IPS DF 6.9 (cell line): ENCODE measurements at regions not wholly inside any gene's neighbourhood (a gene's known extent, or its start where the extent isn't known, plus 50 kb on each side); places are given as distances from the start of the nearest gene placed in this dataset.

ENCODE experiments used
- DNase-seq: peaks from one replicate; pipeline ENCODE4 v3.0.0-alpha.2; 2013; ENCODE audit warnings: low read depth, low spot score
- H3K27ac ChIP-seq: one replicate; pipeline ENCODE4 v1.5.1; 2013; ENCODE audit warnings: low read length, control low read depth
- H3K27me3 ChIP-seq: 2 replicates; pipeline ENCODE4 v1.6.1; 2013; ENCODE audit warnings: mild to moderate bottlenecking, low read length; ENCODE audit not compliant: control insufficient read depth, insufficient read depth
- H3K36me3 ChIP-seq: 2 replicates; pipeline ENCODE4 v1.6.1; 2013; ENCODE audit warnings: low read length; ENCODE audit not compliant: control insufficient read depth, insufficient read depth
- H3K4me1 ChIP-seq: 2 replicates; pipeline ENCODE4 v1.6.1; 2013; ENCODE audit warnings: low read length; ENCODE audit not compliant: control insufficient read depth, insufficient read depth
- H3K4me3 ChIP-seq: 2 replicates; pipeline ENCODE4 v1.5.1; 2013; ENCODE audit warnings: mild to moderate bottlenecking, low read length
- H3K9me3 ChIP-seq: 2 replicates; pipeline ENCODE4 v1.6.1; 2013; ENCODE audit warnings: low read length, inconsistent platforms; ENCODE audit not compliant: control insufficient read depth, insufficient read depth
- WGBS: extraction: QIAGEN DNeasy Blood & Tissue Kit; methylation state at CpG from one replicate; pipeline ENCODE4 v1.1.7; 2013; ENCODE audit warnings: mixed read lengths, missing lambda C conversion rate; ENCODE audit not compliant: insufficient read length, insufficient coverage; 5-methylcytosine and 5-hydroxymethylcytosine counted together

GRCh38 chr1:115473986-115474565 lies 136.0 kb upstream of the NGF start:
- no peaks in the 10 kb centered on the region for H3K36me3 ChIP-seq
- H3K27ac ChIP-seq, result no peak overlapping the region
- no peaks in the 10 kb centered on the region for H3K27me3 ChIP-seq
- WGBS, result no CpG with 5 or more reads among the region's 8 CpGs
- H3K4me3 ChIP-seq, result no peak overlapping the region
- DNase-seq, result no peak
- H3K9me3 ChIP-seq, result no peaks in the 10 kb centered on the region
- H3K4me1 ChIP-seq, result no peaks in the 10 kb centered on the region

- Histone ChIP-seq H3K27me3 (no peaks in the 10 kb centered on the region), H3K4me1 (no peaks in the 10 kb centered on the region), H3K4me3 (no peak overlapping the region), H3K9me3 (no peaks in the 10 kb centered on the region), H3K27ac (no peak overlapping the region), H3K36me3 (no peaks in the 10 kb centered on the region)
- WGBS, result no CpG with 5 or more reads among the region's 11 CpGs
- DNase-seq, result peak; percentile 63
These were observed 131.8 kb upstream of the NGF start for GRCh38 chr1:115469703-115470476.

GRCh38 chr1:115467790-115468189 lies 129.7 kb upstream of the NGF start:
- WGBS, result no CpG with 5 or more reads among the region's 3 CpGs
- DNase-seq, result no peak
- Histone ChIP-seq H3K9me3 (no peaks in the 10 kb centered on the region), H3K4me1 (no peaks in the 10 kb centered on the region), H3K36me3 (no peaks in the 10 kb centered on the region), H3K27me3 (no peaks in the 10 kb centered on the region), H3K4me3 (no peak overlapping the region), H3K27ac (no peak overlapping the region)

- Histone ChIP-seq H3K9me3 (no peaks in the 10 kb centered on the region), H3K4me1 (no peaks in the 10 kb centered on the region), H3K36me3 (no peaks in the 10 kb centered on the region), H3K27me3 (no peaks in the 10 kb centered on the region), H3K4me3 (no peak overlapping the region), H3K27ac (no peak overlapping the region)
- WGBS, result no CpG with 5 or more reads among the region's 4 CpGs
- DNase-seq, result no peak
These were observed 129.1 kb upstream of the NGF start for GRCh38 chr1:115467196-115467595.

GRCh38 chr1:115466433-115466832 lies 128.4 kb upstream of the NGF start:
- no peaks in the 10 kb centered on the region for H3K36me3 ChIP-seq
- no peaks in the 10 kb centered on the region for H3K4me1 ChIP-seq
- H3K4me3 ChIP-seq, result no peak overlapping the region
- no peak for DNase-seq
- no peak overlapping the region for H3K27ac ChIP-seq
- H3K27me3 ChIP-seq, result no peaks in the 10 kb centered on the region
- H3K9me3 ChIP-seq, result no peaks in the 10 kb centered on the region
- no CpG with 5 or more reads among the region's 3 CpGs for WGBS

GRCh38 chr1:115465802-115466363 lies 127.8 kb upstream of the NGF start:
- Histone ChIP-seq H3K36me3 (no peaks in the 10 kb centered on the region), H3K4me3 (no peak overlapping the region), H3K27me3 (no peaks in the 10 kb centered on the region), H3K27ac (no peak overlapping the region), H3K9me3 (no peaks in the 10 kb centered on the region), H3K4me1 (no peaks in the 10 kb centered on the region)
- WGBS, result no CpG with 5 or more reads among the region's 4 CpGs
- no peak for DNase-seq

- Histone ChIP-seq H3K9me3 (no peaks in the 10 kb centered on the region), H3K27ac (no peak overlapping the region), H3K27me3 (no peaks in the 10 kb centered on the region), H3K4me3 (no peak overlapping the region), H3K36me3 (no peaks in the 10 kb centered on the region), H3K4me1 (no peaks in the 10 kb centered on the region)
- DNase-seq, result no peak
These were observed 125.3 kb upstream of the NGF start for GRCh38 chr1:115463347-115463746.

GRCh38 chr1:115462566-115463076 lies 124.6 kb upstream of the NGF start:
- Histone ChIP-seq H3K36me3 (no peaks in the 10 kb centered on the region), H3K9me3 (no peaks in the 10 kb centered on the region), H3K4me1 (no peaks in the 10 kb centered on the region), H3K27me3 (no peaks in the 10 kb centered on the region), H3K27ac (no peak overlapping the region), H3K4me3 (no peak overlapping the region)
- WGBS, result no CpG with 5 or more reads among the region's 4 CpGs
- DNase-seq, result no peak

- Histone ChIP-seq H3K27me3 (no peaks in the 10 kb centered on the region), H3K4me1 (no peaks in the 10 kb centered on the region), H3K4me3 (no peak overlapping the region), H3K27ac (no peak overlapping the region), H3K36me3 (no peaks in the 10 kb centered on the region), H3K9me3 (no peaks in the 10 kb centered on the region)
- DNase-seq, result no peak
- WGBS, result no CpG with 5 or more reads among the region's 5 CpGs
These were observed 123.5 kb upstream of the NGF start for GRCh38 chr1:115461526-115461925.

- no peak overlapping the region for H3K27ac ChIP-seq
- no peaks in the 10 kb centered on the region for H3K4me1 ChIP-seq
- no peaks in the 10 kb centered on the region for H3K36me3 ChIP-seq
- no peaks in the 10 kb centered on the region for H3K9me3 ChIP-seq
- WGBS, result no CpG with 5 or more reads among the region's 3 CpGs
- DNase-seq, result no peak
- H3K4me3 ChIP-seq, result no peak overlapping the region
- H3K27me3 ChIP-seq, result no peaks in the 10 kb centered on the region
These were observed 121.1 kb upstream of the NGF start for GRCh38 chr1:115459161-115459560.
